ENCODE measurements at regions not wholly inside any gene's neighbourhood (a gene's known extent, or its start where the extent isn't known, plus 50 kb on each side); places are given as distances from the start of the nearest gene placed in this dataset.

- H3K4me1 ChIP-seq (ENCODE audit: control insufficient read depth, extremely low read depth, insufficient read depth, low read length), result no peaks in the 10 kb centered on the region
- POLR2A ChIA-PET, result no interaction called here
These were observed 428.6 kb downstream of the TFAP2A start for GRCh38 chr6:9986273-9986672.

More at GRCh38 chr6:9986273-9986672, 428.6 kb downstream of the TFAP2A start:
- H3K27me3 ChIP-seq (ENCODE audit: control insufficient read depth in 2 of 2, insufficient read depth in 2 of 2, low read length in 2 of 2), result no peaks in the 10 kb centered on the region
- intact Hi-C loops (cut with micrococcal nuclease), result no loop called here
- no TSS peak for BruUV-seq (replicated peaks)
- DNase-seq (ENCODE audit: low read depth, low spot score) (no peak), FAIRE-seq (no peak)
- H3K79me2 ChIP-seq (ENCODE audit: control insufficient read depth, insufficient read depth, low read length), result no peaks in the 10 kb centered on the region
- H4K20me1 ChIP-seq (replicated peaks; ENCODE audit: control insufficient read depth, extremely low read depth, insufficient read depth, low read length), result no peaks in the 10 kb centered on the region
- no peak overlapping the region for H2AFZ ChIP-seq (ENCODE audit: low read depth, low read length)
- no peaks in the 10 kb centered on the region for H3K9me1 ChIP-seq (replicated peaks; ENCODE audit: control insufficient read depth, extremely low read depth, insufficient read depth, low read length)
- H3K4me2 ChIP-seq (ENCODE audit: insufficient read depth, low read length), result no peak overlapping the region
- CTCF ChIA-PET, result no interaction called here
- dilution Hi-C loops (cut with MboI; ENCODE audit: extremely low pct_ligation_motif_present, low sequenced_read_pairs), result no loop called here
- TF ChIP-seq CTCF (IDR thresholded peaks at IDR 0.05; ENCODE audit: extremely low read depth in 1 of 2, insufficient read depth in 1 of 2, low read depth in 1 of 2, low read length in 2 of 2), result no peak
- TF ChIP-seq POLR2AphosphoS5 (IDR thresholded peaks at IDR 0.05; ENCODE audit: insufficient read depth, low read depth, low read length), result no peak
- TF ChIP-seq POLR2A (IDR thresholded peaks at IDR 0.05; ENCODE audit: low read depth, low read length), result no peak
- TF ChIP-seq GATA2 (IDR thresholded peaks at IDR 0.05; ENCODE audit: insufficient read depth, insufficient read length, low read depth, low read length), result no peak
- TF ChIP-seq MYC (IDR thresholded peaks at IDR 0.05; ENCODE audit: low read depth, low read length), result no peak
- no peak for TF ChIP-seq EZH2 (IDR thresholded peaks at IDR 0.05; ENCODE audit: borderline replicate concordance, low read depth, low read length, severe bottlenecking)
- no peak for TF ChIP-seq MAX (IDR thresholded peaks at IDR 0.05; ENCODE audit: insufficient read depth, insufficient read length)
- TF ChIP-seq FOS (IDR thresholded peaks at IDR 0.05; ENCODE audit: borderline replicate concordance, insufficient read depth, low read length), result no peak
- no peak for TF ChIP-seq JUN (IDR thresholded peaks at IDR 0.05; ENCODE audit: borderline replicate concordance, insufficient read depth, insufficient read length, low read depth)
- no peak overlapping the region for H3K27ac ChIP-seq (ENCODE audit: insufficient read depth, low read depth, low read length)
- no peak overlapping the region for H3K9ac ChIP-seq (replicated peaks; ENCODE audit: extremely low read depth, insufficient read depth, low read length)
- H3K9me3 ChIP-seq (replicated peaks; ENCODE audit: control insufficient read depth, insufficient read depth, low read length), result no peaks in the 10 kb centered on the region
- no peak overlapping the region for H3K4me3 ChIP-seq (replicated peaks in 1 of 3; ENCODE audit: insufficient read depth in 1 of 3, low read depth in 1 of 3, low read length in 3 of 3)
- no peaks in the 10 kb centered on the region for H3K36me3 ChIP-seq (ENCODE audit: control insufficient read depth in 2 of 2, extremely low read depth in 1 of 2, insufficient read depth in 2 of 2, low read length in 2 of 2)
